ENCODE measurements at regions not wholly inside any gene's neighbourhood (a gene's known extent, or its start where the extent isn't known, plus 50 kb on each side); places are given as distances from the start of the nearest gene placed in this dataset.

DNA sequence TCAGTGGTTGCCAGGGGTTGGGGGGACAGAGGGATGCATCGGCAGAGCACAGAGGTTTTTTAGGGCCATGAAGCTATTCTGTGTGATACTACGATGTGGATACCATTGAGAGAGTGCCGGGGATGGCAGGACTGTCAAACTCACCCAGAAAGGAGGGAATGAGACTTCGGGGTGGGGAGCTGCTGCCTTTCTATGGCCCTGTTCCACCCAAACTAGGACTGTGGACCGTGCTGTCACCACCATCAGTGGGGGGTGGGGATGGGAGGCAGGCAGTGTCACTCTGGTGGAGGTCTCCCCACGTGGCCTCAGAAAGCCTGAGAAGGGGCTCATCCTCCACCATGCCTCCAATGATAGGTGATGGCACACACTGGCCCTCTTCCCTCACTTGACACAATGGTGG is 146.2 kb downstream of the PTPN20 start:
- no peaks in the 10 kb centered on the region for H3K4me1 ChIP-seq
- no peaks in the 10 kb centered on the region for H3K9me3 ChIP-seq
- intact Hi-C loops (cut with DNase I), result no loop called here
- TF ChIP-seq POLR2A (IDR thresholded peaks at IDR 0.05) (no peak), EP300 (IDR thresholded peaks at IDR 0.05) (no peak), POLR2AphosphoS5 (IDR thresholded peaks at IDR 0.05) (no peak)
- TF ChIP-seq, protein P1, sequence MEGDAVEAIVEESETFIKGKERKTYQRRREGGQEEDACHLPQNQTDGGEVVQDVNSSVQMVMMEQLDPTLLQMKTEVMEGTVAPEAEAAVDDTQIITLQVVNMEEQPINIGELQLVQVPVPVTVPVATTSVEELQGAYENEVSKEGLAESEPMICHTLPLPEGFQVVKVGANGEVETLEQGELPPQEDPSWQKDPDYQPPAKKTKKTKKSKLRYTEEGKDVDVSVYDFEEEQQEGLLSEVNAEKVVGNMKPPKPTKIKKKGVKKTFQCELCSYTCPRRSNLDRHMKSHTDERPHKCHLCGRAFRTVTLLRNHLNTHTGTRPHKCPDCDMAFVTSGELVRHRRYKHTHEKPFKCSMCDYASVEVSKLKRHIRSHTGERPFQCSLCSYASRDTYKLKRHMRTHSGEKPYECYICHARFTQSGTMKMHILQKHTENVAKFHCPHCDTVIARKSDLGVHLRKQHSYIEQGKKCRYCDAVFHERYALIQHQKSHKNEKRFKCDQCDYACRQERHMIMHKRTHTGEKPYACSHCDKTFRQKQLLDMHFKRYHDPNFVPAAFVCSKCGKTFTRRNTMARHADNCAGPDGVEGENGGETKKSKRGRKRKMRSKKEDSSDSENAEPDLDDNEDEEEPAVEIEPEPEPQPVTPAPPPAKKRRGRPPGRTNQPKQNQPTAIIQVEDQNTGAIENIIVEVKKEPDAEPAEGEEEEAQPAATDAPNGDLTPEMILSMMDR (IDR thresholded peaks at IDR 0.05), result no peak
- 82 to 90% methylated on average over 6 of the region's 6 CpGs for WGBS, 2 donors
- no peaks in the 10 kb centered on the region for H3K27me3 ChIP-seq
- H3K36me3 ChIP-seq, result no peaks in the 10 kb centered on the region
- H3K27ac ChIP-seq, result no peak overlapping the region
- DNase-seq, result no peak
- no peak overlapping the region for H3K4me3 ChIP-seq

DNA sequence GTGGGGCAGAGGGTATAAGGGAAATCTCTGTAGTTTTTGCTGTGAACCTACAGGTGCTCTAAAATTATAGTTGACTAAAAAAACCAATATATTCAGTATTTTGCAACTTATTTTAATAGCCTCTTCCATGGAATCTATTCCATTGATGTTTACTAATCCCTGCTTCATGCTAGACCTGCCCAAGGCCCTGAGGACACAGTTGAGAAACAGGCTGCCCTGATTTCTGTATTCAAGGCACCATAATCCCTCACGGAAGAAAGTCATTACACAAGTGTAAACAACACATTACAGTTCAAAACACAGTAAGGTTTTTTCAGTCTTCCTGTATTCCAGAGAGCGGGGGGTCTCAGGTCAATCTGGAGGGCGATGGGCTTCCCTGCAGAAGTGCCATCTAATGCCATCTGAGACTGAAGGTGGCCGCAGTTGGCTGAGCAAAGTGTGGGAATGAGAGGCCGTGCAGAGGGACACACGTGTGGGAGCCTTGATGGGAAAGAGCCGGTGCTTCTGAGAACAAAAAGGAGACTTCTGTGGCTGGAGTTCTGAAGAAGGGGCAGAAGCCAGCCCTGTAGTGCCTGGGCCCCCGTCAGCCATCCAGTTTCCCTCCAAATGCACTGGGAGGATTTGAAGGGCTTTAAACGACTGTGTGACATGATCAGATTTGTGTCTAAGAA is 146.9 kb downstream of the PTPN20 start:
- no peak for TF ChIP-seq EP300 (IDR thresholded peaks at IDR 0.05)
- no peak for TF ChIP-seq POLR2AphosphoS5 (IDR thresholded peaks at IDR 0.05)
- TF ChIP-seq POLR2A (IDR thresholded peaks at IDR 0.05), result no peak
- TF ChIP-seq, protein P1 (IDR thresholded peaks at IDR 0.05), result no peak
- Histone ChIP-seq H3K27me3 (no peaks in the 10 kb centered on the region), H3K4me3 (no peak overlapping the region), H3K4me1 (no peaks in the 10 kb centered on the region), H3K9me3 (no peaks in the 10 kb centered on the region), H3K36me3 (no peaks in the 10 kb centered on the region), H3K27ac (no peak overlapping the region)
- intact Hi-C loops (cut with DNase I), result no loop called here
- no peak for DNase-seq
- 78 to 82% methylated on average over 9 of the region's 9 CpGs for WGBS, 2 donors

- no peaks in the 10 kb centered on the region for H3K36me3 ChIP-seq
- H3K4me1 ChIP-seq, result no peaks in the 10 kb centered on the region
- WGBS, 2 donors, result 84 to 85% methylated on average over 11 of the region's 11 CpGs
- DNase-seq, result peak; percentile 42
- no peak overlapping the region for H3K4me3 ChIP-seq
- TF ChIP-seq, protein P1 (IDR thresholded peaks at IDR 0.05), result no peak
- TF ChIP-seq POLR2AphosphoS5 (IDR thresholded peaks at IDR 0.05) (no peak), EP300 (IDR thresholded peaks at IDR 0.05) (no peak), POLR2A (IDR thresholded peaks at IDR 0.05) (no peak)
- H3K27me3 ChIP-seq, result no peaks in the 10 kb centered on the region
- H3K27ac ChIP-seq, result no peak overlapping the region
- intact Hi-C loops (cut with DNase I), result no loop called here
- H3K9me3 ChIP-seq, result no peaks in the 10 kb centered on the region
Observed at GRCh38 chr10:47058961-47059391, 147.7 kb downstream of the PTPN20 start.

- peak; percentile 47 for DNase-seq
- WGBS, 2 donors, result 90 to 94% methylated on average over 15 of the region's 15 CpGs
- intact Hi-C loops (cut with DNase I), result no loop called here
- Histone ChIP-seq H3K4me1 (no peaks in the 10 kb centered on the region), H3K4me3 (no peak overlapping the region), H3K9me3 (no peaks in the 10 kb centered on the region), H3K27ac (no peak overlapping the region), H3K36me3 (no peaks in the 10 kb centered on the region), H3K27me3 (no peaks in the 10 kb centered on the region)
- TF ChIP-seq EP300 (IDR thresholded peaks at IDR 0.05) (no peak), POLR2AphosphoS5 (IDR thresholded peaks at IDR 0.05) (no peak), POLR2A (IDR thresholded peaks at IDR 0.05) (no peak)
- TF ChIP-seq, protein P1 (IDR thresholded peaks at IDR 0.05), result no peak
Observed at GRCh38 chr10:47059606-47060311, 148.5 kb downstream of the PTPN20 start.

All from sigmoid colon (tissue), 6 donors.